ENCODE measurements at regions not wholly inside any gene's neighbourhood (a gene's known extent, or its start where the extent isn't known, plus 50 kb on each side); places are given as distances from the start of the nearest gene placed in this dataset.

DNA sequence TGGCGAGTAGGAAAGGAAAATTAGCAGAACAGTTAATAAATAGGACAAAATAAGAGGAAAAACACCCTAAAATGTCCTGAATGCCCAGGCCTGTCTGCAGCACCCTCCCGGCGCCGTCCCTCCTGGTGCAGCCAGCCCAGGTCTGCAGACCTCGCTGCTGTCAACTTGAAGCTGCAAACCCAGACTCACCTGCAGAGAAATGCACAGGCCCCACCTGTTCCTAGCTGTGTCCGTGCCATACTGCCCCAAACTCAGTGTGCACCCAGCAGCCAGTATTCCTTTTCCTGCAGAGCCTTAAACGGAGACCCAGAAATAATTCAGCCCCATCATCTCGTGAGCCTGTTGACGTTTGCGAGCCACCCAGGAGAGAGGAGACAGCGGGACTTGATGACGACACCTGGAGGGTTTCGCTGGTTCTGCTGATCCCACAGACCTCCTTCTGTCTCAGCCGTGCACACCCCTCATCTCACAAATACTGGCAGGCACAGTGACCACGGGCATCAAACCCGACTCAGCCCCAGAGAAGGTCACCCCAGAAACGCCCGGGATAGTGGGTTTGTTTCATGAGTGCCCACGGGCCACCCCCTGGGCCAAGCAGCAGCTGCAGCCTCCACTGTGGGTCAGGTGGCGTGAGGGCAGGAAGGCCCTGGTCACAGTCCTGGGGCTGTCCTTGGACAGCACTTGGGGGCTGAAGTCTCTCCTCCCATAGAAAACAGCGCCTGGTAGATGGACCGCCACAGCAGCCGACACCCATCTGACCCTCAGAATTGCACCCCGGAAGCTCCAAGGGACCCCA, 239.5 kb upstream of the SALL3 start:
- no peak for TF ChIP-seq ARNTL (CRISPR knock-in tag; IDR thresholded peaks at IDR 0.05; ENCODE audit: borderline replicate concordance, low read depth)
- no peak for TF ChIP-seq PATZ1 (CRISPR knock-in tag; IDR thresholded peaks at IDR 0.05; ENCODE audit: borderline replicate concordance)
- TF ChIP-seq, protein P1, sequence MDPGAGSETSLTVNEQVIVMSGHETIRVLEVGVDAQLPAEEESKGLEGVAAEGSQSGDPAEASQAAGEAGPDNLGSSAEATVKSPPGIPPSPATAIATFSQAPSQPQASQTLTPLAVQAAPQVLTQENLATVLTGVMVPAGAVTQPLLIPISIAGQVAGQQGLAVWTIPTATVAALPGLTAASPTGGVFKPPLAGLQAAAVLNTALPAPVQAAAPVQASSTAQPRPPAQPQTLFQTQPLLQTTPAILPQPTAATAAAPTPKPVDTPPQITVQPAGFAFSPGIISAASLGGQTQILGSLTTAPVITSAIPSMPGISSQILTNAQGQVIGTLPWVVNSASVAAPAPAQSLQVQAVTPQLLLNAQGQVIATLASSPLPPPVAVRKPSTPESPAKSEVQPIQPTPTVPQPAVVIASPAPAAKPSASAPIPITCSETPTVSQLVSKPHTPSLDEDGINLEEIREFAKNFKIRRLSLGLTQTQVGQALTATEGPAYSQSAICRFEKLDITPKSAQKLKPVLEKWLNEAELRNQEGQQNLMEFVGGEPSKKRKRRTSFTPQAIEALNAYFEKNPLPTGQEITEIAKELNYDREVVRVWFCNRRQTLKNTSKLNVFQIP (CRISPR knock-in tag; IDR thresholded peaks at IDR 0.05; ENCODE audit: borderline replicate concordance, low read depth) = no peak
- TF ChIP-seq TOX (CRISPR knock-in tag; IDR thresholded peaks at IDR 0.05; ENCODE audit: borderline replicate concordance) = no peak
- TF ChIP-seq, protein P2, sequence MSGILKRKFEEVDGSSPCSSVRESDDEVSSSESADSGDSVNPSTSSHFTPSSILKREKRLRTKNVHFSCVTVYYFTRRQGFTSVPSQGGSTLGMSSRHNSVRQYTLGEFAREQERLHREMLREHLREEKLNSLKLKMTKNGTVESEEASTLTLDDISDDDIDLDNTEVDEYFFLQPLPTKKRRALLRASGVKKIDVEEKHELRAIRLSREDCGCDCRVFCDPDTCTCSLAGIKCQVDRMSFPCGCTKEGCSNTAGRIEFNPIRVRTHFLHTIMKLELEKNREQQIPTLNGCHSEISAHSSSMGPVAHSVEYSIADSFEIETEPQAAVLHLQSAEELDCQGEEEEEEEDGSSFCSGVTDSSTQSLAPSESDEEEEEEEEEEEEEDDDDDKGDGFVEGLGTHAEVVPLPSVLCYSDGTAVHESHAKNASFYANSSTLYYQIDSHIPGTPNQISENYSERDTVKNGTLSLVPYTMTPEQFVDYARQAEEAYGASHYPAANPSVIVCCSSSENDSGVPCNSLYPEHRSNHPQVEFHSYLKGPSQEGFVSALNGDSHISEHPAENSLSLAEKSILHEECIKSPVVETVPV (CRISPR knock-in tag; IDR thresholded peaks at IDR 0.05) = no peak
- TF ChIP-seq, protein P3, sequence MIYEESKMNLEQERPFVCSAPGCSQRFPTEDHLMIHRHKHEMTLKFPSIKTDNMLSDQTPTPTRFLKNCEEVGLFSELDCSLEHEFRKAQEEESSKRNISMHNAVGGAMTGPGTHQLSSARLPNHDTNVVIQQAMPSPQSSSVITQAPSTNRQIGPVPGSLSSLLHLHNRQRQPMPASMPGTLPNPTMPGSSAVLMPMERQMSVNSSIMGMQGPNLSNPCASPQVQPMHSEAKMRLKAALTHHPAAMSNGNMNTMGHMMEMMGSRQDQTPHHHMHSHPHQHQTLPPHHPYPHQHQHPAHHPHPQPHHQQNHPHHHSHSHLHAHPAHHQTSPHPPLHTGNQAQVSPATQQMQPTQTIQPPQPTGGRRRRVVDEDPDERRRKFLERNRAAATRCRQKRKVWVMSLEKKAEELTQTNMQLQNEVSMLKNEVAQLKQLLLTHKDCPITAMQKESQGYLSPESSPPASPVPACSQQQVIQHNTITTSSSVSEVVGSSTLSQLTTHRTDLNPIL (CRISPR knock-in tag; IDR thresholded peaks at IDR 0.05; ENCODE audit: low read depth) = no peak
- TF ChIP-seq ZC3H10 (CRISPR knock-in tag; IDR thresholded peaks at IDR 0.05) = no peak
- TF ChIP-seq OSR1 (CRISPR knock-in tag; IDR thresholded peaks at IDR 0.05) = no peak
- no peak for TF ChIP-seq GLIS3 (CRISPR knock-in tag; IDR thresholded peaks at IDR 0.05)
- no peak for TF ChIP-seq PPARA (CRISPR knock-in tag; IDR thresholded peaks at IDR 0.05; ENCODE audit: borderline replicate concordance)
- no peak for TF ChIP-seq RARB (CRISPR knock-in tag; IDR thresholded peaks at IDR 0.05)
- TF ChIP-seq ZNF8 (CRISPR knock-in tag; IDR thresholded peaks at IDR 0.05) = no peak
- no peak for TF ChIP-seq CSDC2 (CRISPR knock-in tag; IDR thresholded peaks at IDR 0.05)
- TF ChIP-seq ZFP3 (CRISPR knock-in tag; IDR thresholded peaks at IDR 0.05) = no peak
- no peak for ATAC-seq

DNA sequence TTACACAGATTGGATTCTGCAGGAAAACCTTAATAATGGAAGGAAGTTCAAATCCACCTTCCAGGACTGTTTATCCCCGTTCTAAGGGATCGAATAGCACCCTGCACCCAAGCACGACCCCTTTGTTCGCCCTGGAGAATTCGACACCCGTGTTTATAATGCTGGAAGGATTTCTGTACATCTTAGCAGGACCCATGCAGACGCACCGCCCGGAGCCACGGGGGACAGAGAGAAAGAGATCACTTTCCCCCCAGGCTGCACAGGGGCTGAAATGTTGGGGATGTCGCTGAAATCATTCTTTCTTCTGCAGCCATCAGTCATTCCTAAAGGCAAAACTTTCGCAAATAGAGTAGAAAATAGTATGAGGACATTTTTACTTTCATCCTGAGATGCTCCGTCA, 238.7 kb upstream of the SALL3 start:
- ATAC-seq = no peak
- TF ChIP-seq TCF4 (CRISPR knock-in tag; IDR thresholded peaks at IDR 0.05; ENCODE audit: borderline replicate concordance) (no peak), ARNTL (CRISPR knock-in tag; IDR thresholded peaks at IDR 0.05; ENCODE audit: borderline replicate concordance, low read depth) (no peak), ZNF8 (CRISPR knock-in tag; IDR thresholded peaks at IDR 0.05) (no peak), BACH2 (CRISPR knock-in tag; IDR thresholded peaks at IDR 0.05; ENCODE audit: borderline replicate concordance) (no peak), ZNF70 (CRISPR knock-in tag; IDR thresholded peaks at IDR 0.05) (no peak), ZNF565 (CRISPR knock-in tag; conservative IDR thresholded peaks at IDR 0.05; ENCODE audit: low read depth) (no peak), ESRRG (CRISPR knock-in tag; IDR thresholded peaks at IDR 0.05) (no peak), TOX (CRISPR knock-in tag; IDR thresholded peaks at IDR 0.05; ENCODE audit: borderline replicate concordance) (no peak), SNAI2 (CRISPR knock-in tag; IDR thresholded peaks at IDR 0.05) (no peak), PPARA (CRISPR knock-in tag; IDR thresholded peaks at IDR 0.05; ENCODE audit: borderline replicate concordance) (no peak), ZC3H10 (CRISPR knock-in tag; IDR thresholded peaks at IDR 0.05) (no peak), PATZ1 (CRISPR knock-in tag; IDR thresholded peaks at IDR 0.05; ENCODE audit: borderline replicate concordance) (no peak), GLIS3 (CRISPR knock-in tag; IDR thresholded peaks at IDR 0.05) (no peak)
- TF ChIP-seq, protein P1 (CRISPR knock-in tag; IDR thresholded peaks at IDR 0.05; ENCODE audit: borderline replicate concordance, low read depth) = no peak
- TF ChIP-seq, protein P4, sequence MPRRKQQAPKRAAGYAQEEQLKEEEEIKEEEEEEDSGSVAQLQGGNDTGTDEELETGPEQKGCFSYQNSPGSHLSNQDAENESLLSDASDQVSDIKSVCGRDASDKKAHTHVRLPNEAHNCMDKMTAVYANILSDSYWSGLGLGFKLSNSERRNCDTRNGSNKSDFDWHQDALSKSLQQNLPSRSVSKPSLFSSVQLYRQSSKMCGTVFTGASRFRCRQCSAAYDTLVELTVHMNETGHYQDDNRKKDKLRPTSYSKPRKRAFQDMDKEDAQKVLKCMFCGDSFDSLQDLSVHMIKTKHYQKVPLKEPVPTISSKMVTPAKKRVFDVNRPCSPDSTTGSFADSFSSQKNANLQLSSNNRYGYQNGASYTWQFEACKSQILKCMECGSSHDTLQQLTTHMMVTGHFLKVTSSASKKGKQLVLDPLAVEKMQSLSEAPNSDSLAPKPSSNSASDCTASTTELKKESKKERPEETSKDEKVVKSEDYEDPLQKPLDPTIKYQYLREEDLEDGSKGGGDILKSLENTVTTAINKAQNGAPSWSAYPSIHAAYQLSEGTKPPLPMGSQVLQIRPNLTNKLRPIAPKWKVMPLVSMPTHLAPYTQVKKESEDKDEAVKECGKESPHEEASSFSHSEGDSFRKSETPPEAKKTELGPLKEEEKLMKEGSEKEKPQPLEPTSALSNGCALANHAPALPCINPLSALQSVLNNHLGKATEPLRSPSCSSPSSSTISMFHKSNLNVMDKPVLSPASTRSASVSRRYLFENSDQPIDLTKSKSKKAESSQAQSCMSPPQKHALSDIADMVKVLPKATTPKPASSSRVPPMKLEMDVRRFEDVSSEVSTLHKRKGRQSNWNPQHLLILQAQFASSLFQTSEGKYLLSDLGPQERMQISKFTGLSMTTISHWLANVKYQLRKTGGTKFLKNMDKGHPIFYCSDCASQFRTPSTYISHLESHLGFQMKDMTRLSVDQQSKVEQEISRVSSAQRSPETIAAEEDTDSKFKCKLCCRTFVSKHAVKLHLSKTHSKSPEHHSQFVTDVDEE (CRISPR knock-in tag; IDR thresholded peaks at IDR 0.05) = no peak
